ENCODE measurements at regions not wholly inside any gene's neighbourhood (a gene's known extent, or its start where the extent isn't known, plus 50 kb on each side); places are given as distances from the start of the nearest gene placed in this dataset.

DNA sequence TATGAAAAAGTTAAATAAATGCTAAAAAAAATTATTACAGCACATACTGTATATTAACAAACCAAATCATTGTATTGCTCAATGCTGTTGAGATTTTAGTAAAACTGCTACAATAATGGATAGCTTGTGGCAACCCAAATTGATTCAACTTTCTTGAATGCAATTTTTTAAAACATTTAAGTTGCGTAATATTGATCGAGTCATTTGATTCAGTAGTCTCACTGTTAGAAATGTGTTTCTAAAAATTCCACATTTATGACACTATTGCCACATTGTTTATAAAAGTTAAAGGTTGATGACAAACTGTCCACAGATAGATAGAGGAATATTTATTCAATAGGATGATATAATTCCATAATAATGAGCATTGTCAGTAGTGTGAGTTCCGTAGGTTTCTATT is 640.7 kb upstream of the CRIM1 start:
- TF ChIP-seq, protein P1, sequence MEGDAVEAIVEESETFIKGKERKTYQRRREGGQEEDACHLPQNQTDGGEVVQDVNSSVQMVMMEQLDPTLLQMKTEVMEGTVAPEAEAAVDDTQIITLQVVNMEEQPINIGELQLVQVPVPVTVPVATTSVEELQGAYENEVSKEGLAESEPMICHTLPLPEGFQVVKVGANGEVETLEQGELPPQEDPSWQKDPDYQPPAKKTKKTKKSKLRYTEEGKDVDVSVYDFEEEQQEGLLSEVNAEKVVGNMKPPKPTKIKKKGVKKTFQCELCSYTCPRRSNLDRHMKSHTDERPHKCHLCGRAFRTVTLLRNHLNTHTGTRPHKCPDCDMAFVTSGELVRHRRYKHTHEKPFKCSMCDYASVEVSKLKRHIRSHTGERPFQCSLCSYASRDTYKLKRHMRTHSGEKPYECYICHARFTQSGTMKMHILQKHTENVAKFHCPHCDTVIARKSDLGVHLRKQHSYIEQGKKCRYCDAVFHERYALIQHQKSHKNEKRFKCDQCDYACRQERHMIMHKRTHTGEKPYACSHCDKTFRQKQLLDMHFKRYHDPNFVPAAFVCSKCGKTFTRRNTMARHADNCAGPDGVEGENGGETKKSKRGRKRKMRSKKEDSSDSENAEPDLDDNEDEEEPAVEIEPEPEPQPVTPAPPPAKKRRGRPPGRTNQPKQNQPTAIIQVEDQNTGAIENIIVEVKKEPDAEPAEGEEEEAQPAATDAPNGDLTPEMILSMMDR (IDR thresholded peaks at IDR 0.05): no peak

DNA sequence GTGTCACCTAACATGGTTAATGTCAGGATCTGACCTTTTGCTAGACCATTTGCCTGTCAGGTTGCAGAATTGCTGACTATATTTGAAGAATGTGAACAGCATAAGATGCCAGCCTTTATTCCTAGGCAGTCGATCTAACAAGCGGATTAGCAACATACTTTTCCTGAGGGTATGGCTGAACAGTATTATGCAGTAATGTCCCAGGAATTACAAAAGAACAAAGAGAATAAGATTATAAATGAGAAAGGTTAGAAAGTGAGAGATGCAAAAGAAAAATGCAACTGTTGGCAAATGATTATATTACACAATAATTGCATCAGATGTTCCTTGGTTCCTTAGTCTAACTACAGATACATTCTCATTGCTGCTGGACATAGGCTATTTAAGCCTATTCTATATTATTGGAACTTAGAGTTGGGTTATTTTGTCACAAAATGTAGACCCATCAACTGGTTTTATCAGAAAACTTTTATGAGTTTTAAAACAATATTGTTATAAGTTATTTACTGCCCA is 647.1 kb upstream of the CRIM1 start:
- no peak for DNase-seq
- H3K27ac Mint-ChIP-seq: no peak overlapping the region
- Histone ChIP-seq H3K4me3 (replicated peaks in 1 of 3; ENCODE audit: low read depth in 2 of 3, low read length in 3 of 3) (no peak overlapping the region), H3K9ac (ENCODE audit: insufficient read depth, low read length, poor library complexity, severe bottlenecking) (no peak overlapping the region), H3K27ac (ENCODE audit: low read depth in 1 of 2, low read length in 2 of 2) (no peak overlapping the region), H3K27me3 (ENCODE audit: control insufficient read depth in 2 of 2, insufficient read depth in 2 of 2, low read length in 2 of 2) (no peaks in the 10 kb centered on the region), H3K4me2 (replicated peaks; ENCODE audit: extremely low read depth, low read length, poor library complexity, severe bottlenecking) (no peak overlapping the region), H3K9me3 (replicated peaks in 1 of 2; ENCODE audit: control insufficient read depth in 1 of 2, insufficient read depth in 1 of 2, low read length in 2 of 2) (no peaks in the 10 kb centered on the region), H4K20me1 (ENCODE audit: insufficient read depth, low read length) (no peaks in the 10 kb centered on the region), H2AFZ (ENCODE audit: insufficient read depth, low read depth, low read length, poor library complexity, severe bottlenecking) (no peak overlapping the region), H3K36me3 (replicated peaks in 1 of 2; ENCODE audit: control insufficient read depth in 1 of 2, insufficient read depth in 2 of 2, low read length in 2 of 2) (no peaks in the 10 kb centered on the region), H3K79me2 (ENCODE audit: insufficient read depth, low read length) (no peaks in the 10 kb centered on the region), H3K4me1 (ENCODE audit: control insufficient read depth in 1 of 2, insufficient read depth in 2 of 2, low read length in 2 of 2) (no peaks in the 10 kb centered on the region)
- TF ChIP-seq, protein P1 (IDR thresholded peaks at IDR 0.05): no peak
- H3K9me3 Mint-ChIP-seq: peaks cover 0 to 3% (median 0%) of the 10 kb centered on the region in 7 donors
- H3K36me3 Mint-ChIP-seq: no peaks in the 10 kb centered on the region
- H3K27me3 Mint-ChIP-seq (ENCODE audit: low read depth in 3 of 3): peaks cover 0 to 2% (median 0%) of the 10 kb centered on the region in 3 donors
- WGBS (ENCODE audit: insufficient coverage): no CpG with 5 or more reads among the region's 2 CpGs
- H3K4me1 Mint-ChIP-seq: no peaks in the 10 kb centered on the region
- no peak overlapping the region for H3K4me3 Mint-ChIP-seq
- intact Hi-C loops (cut with micrococcal nuclease): no loop called here

More for the DNA sequence above, 640.7 kb upstream of the CRIM1 start:
- no peaks in the 10 kb centered on the region for H3K4me1 Mint-ChIP-seq
- no peak overlapping the region for H3K4me3 Mint-ChIP-seq
- peaks cover 0 to 2% (median 0%) of the 10 kb centered on the region in 3 donors for H3K27me3 Mint-ChIP-seq (ENCODE audit: low read depth in 3 of 3)
- no peaks in the 10 kb centered on the region for H3K36me3 Mint-ChIP-seq
- peaks cover 0 to 7% (median 0%) of the 10 kb centered on the region in 7 donors for H3K9me3 Mint-ChIP-seq
- no CpG with 5 or more reads among the region's 3 CpGs for WGBS (ENCODE audit: insufficient coverage)
- no peak overlapping the region for H3K4me2 ChIP-seq (replicated peaks; ENCODE audit: extremely low read depth, low read length, poor library complexity, severe bottlenecking)
- no peaks in the 10 kb centered on the region for H3K79me2 ChIP-seq (ENCODE audit: insufficient read depth, low read length)
- no peak overlapping the region for H2AFZ ChIP-seq (ENCODE audit: insufficient read depth, low read depth, low read length, poor library complexity, severe bottlenecking)
- no peak overlapping the region for H3K4me3 ChIP-seq (replicated peaks in 1 of 3; ENCODE audit: low read depth in 2 of 3, low read length in 3 of 3)
- no peaks in the 10 kb centered on the region for H3K9me3 ChIP-seq (replicated peaks in 1 of 2; ENCODE audit: control insufficient read depth in 1 of 2, insufficient read depth in 1 of 2, low read length in 2 of 2)
- H3K27ac ChIP-seq (ENCODE audit: low read depth in 1 of 2, low read length in 2 of 2): no peak overlapping the region
- no peaks in the 10 kb centered on the region for H4K20me1 ChIP-seq (ENCODE audit: insufficient read depth, low read length)
- DNase-seq: no peak
- intact Hi-C loops (cut with micrococcal nuclease): no loop called here
- no peaks in the 10 kb centered on the region for H3K4me1 ChIP-seq (ENCODE audit: control insufficient read depth in 1 of 2, insufficient read depth in 2 of 2, low read length in 2 of 2)
- H3K27me3 ChIP-seq (ENCODE audit: control insufficient read depth in 2 of 2, insufficient read depth in 2 of 2, low read length in 2 of 2): no peaks in the 10 kb centered on the region
- H3K36me3 ChIP-seq (replicated peaks in 1 of 2; ENCODE audit: control insufficient read depth in 1 of 2, insufficient read depth in 2 of 2, low read length in 2 of 2): no peaks in the 10 kb centered on the region
- no peak overlapping the region for H3K9ac ChIP-seq (ENCODE audit: insufficient read depth, low read length, poor library complexity, severe bottlenecking)
- H3K27ac Mint-ChIP-seq: no peak overlapping the region

All from CD14-positive monocyte (primary cell).